ENCODE measurements at regions not wholly inside any gene's neighbourhood (a gene's known extent, or its start where the extent isn't known, plus 50 kb on each side); places are given as distances from the start of the nearest gene placed in this dataset.

- no peak for TF ChIP-seq POLR2A (IDR thresholded peaks at IDR 0.05)
- TF ChIP-seq, protein P1, sequence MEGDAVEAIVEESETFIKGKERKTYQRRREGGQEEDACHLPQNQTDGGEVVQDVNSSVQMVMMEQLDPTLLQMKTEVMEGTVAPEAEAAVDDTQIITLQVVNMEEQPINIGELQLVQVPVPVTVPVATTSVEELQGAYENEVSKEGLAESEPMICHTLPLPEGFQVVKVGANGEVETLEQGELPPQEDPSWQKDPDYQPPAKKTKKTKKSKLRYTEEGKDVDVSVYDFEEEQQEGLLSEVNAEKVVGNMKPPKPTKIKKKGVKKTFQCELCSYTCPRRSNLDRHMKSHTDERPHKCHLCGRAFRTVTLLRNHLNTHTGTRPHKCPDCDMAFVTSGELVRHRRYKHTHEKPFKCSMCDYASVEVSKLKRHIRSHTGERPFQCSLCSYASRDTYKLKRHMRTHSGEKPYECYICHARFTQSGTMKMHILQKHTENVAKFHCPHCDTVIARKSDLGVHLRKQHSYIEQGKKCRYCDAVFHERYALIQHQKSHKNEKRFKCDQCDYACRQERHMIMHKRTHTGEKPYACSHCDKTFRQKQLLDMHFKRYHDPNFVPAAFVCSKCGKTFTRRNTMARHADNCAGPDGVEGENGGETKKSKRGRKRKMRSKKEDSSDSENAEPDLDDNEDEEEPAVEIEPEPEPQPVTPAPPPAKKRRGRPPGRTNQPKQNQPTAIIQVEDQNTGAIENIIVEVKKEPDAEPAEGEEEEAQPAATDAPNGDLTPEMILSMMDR (IDR thresholded peaks at IDR 0.05 in 8 of 11, conservative IDR thresholded peaks at IDR 0.05 in 3 of 11) = no peak
Observed at GRCh38 chr12:90859591-90859990, 95.4 kb downstream of the CCER1 start.

Data from spleen (tissue), 7 donors.